Hepatocyte (in vitro differentiated cells): ENCODE measurements at regions not wholly inside any gene's neighbourhood (a gene's known extent, or its start where the extent isn't known, plus 50 kb on each side); places are given as distances from the start of the nearest gene placed in this dataset.

Experiments used
- DNase-seq: peaks from one replicate; pipeline ENCODE4 v3.0.0-alpha.2; 2016; ENCODE audit warnings: low spot score
- H2AFZ ChIP-seq: fragments of 200-600 bp; sonication (generic); 2 replicates; pipeline ENCODE4 v1.6.0; 2016; ENCODE audit warnings: antibody characterized with exemption, mild to moderate bottlenecking
- H3K27ac ChIP-seq: fragments of 200-600 bp; sonication (generic); 2 replicates; pipeline ENCODE4 v1.5.1; 2016; ENCODE audit warnings: mild to moderate bottlenecking
- H3K27me3 ChIP-seq: fragments of 200-600 bp; sonication (generic); 2 replicates; pipeline ENCODE4 v1.6.1; 2016
- H3K36me3 ChIP-seq: fragments of 200-600 bp; sonication (generic); replicated peaks from 2 replicates; pipeline ENCODE4 v1.5.1; 2016; ENCODE audit warnings: low read depth; ENCODE audit not compliant: insufficient read depth
- H3K4me1 ChIP-seq: fragments of 200-600 bp; sonication (generic); 2 replicates; pipeline ENCODE4 v1.5.1; 2016; ENCODE audit warnings: mild to moderate bottlenecking, moderate library complexity; ENCODE audit not compliant: insufficient read depth
- H3K4me2 ChIP-seq: fragments of 200-600 bp; sonication (generic); 2 replicates; pipeline ENCODE4 v1.6.0; 2016
- H3K4me3 ChIP-seq: fragments of 200-600 bp; sonication (generic); 2 replicates; pipeline ENCODE4 v1.5.1; 2016; ENCODE audit warnings: mild to moderate bottlenecking
- H3K79me2 ChIP-seq: fragments of 200-600 bp; sonication (generic); 2 replicates; pipeline ENCODE4 v1.6.0; 2017; ENCODE audit warnings: mild to moderate bottlenecking
- H3K9me2 ChIP-seq: fragments of 200-600 bp; sonication (generic); replicated peaks from 2 replicates; pipeline ENCODE4 v1.6.0; 2017; ENCODE audit warnings: mild to moderate bottlenecking; ENCODE audit not compliant: insufficient read depth
- H3K9me3 ChIP-seq: fragments of 200-600 bp; sonication (generic); 2 replicates; pipeline ENCODE4 v1.5.1; 2016; ENCODE audit warnings: low read depth, mild to moderate bottlenecking
- H4K20me1 ChIP-seq: fragments of 200-600 bp; sonication (generic); 2 replicates; pipeline ENCODE4 v1.6.0; 2016; ENCODE audit warnings: mild to moderate bottlenecking; ENCODE audit not compliant: insufficient read depth, poor library complexity, severe bottlenecking
- CTCF ChIP-seq: fragments of 200-600 bp; sonication (generic); IDR thresholded peaks from 2 replicates; pipeline ENCODE4 v1.5.1; 2016; ENCODE audit warnings: antibody characterized with exemption, mild to moderate bottlenecking; ENCODE audit not compliant: poor library complexity
- EZH2 ChIP-seq: fragments of 200-600 bp; sonication (generic); IDR thresholded peaks from 2 replicates; pipeline ENCODE4 v1.6.1; 2016; ENCODE audit warnings: antibody characterized with exemption, mild to moderate bottlenecking, borderline replicate concordance
- EZH2phosphoT487 ChIP-seq: fragments of 200-600 bp; sonication (generic); IDR thresholded peaks from one replicate; pipeline ENCODE4 v1.6.1; 2018; ENCODE audit warnings: antibody characterized with exemption, mild to moderate bottlenecking, low read depth, moderate library complexity; ENCODE audit not compliant: unreplicated experiment, severe bottlenecking
- WGBS: methylation state at CpG from one replicate; pipeline ENCODE4 v1.1.6; 2016; ENCODE audit warnings: low lambda C conversion rate; ENCODE audit errors: missing lambda C conversion rate; 5-methylcytosine and 5-hydroxymethylcytosine counted together

- no peak overlapping the region for H3K4me3 ChIP-seq
- 90% methylated on average over 12 of the region's 12 CpGs for WGBS
- no peaks in the 10 kb centered on the region for H3K79me2 ChIP-seq
- H3K27ac ChIP-seq: no peak overlapping the region
- TF ChIP-seq EZH2phosphoT487 (no peak), EZH2 (no peak), CTCF (no peak)
- no peaks in the 10 kb centered on the region for H3K27me3 ChIP-seq
- no peak overlapping the region for H3K4me2 ChIP-seq
- no peaks in the 10 kb centered on the region for H4K20me1 ChIP-seq
- no peak overlapping the region for H2AFZ ChIP-seq
- no peak for DNase-seq
- peaks cover 12% of the 10 kb centered on the region for H3K4me1 ChIP-seq
- no peaks in the 10 kb centered on the region for H3K36me3 ChIP-seq
- H3K9me2 ChIP-seq: no peaks in the 10 kb centered on the region
- H3K9me3 ChIP-seq: no peaks in the 10 kb centered on the region
Observed at GRCh38 chr14:101470266-101470665, 91.0 kb upstream of the DIO3 start.

- DNase-seq: peak; percentile 16
- peak overlapping the region; percentile 26 for H3K27ac ChIP-seq
- TF ChIP-seq EZH2phosphoT487 (no peak), CTCF (no peak), EZH2 (no peak)
- no peaks in the 10 kb centered on the region for H3K9me3 ChIP-seq
- no peaks in the 10 kb centered on the region for H3K36me3 ChIP-seq
- H3K4me1 ChIP-seq: peaks cover 25% of the 10 kb centered on the region
- H3K27me3 ChIP-seq: no peaks in the 10 kb centered on the region
- H3K4me2 ChIP-seq: no peak overlapping the region
- H3K79me2 ChIP-seq: no peaks in the 10 kb centered on the region
- H2AFZ ChIP-seq: no peak overlapping the region
- no peaks in the 10 kb centered on the region for H3K9me2 ChIP-seq
- no peak overlapping the region for H3K4me3 ChIP-seq
- 82% methylated on average over 16 of the region's 16 CpGs for WGBS
- no peaks in the 10 kb centered on the region for H4K20me1 ChIP-seq
Observed at GRCh38 chr14:101471723-101472517, 89.4 kb upstream of the DIO3 start.

- H3K4me3 ChIP-seq: no peak overlapping the region
- H3K27me3 ChIP-seq: no peaks in the 10 kb centered on the region
- TF ChIP-seq EZH2phosphoT487: no peak
- no peak for TF ChIP-seq CTCF
- no peak for TF ChIP-seq EZH2
- H2AFZ ChIP-seq: no peak overlapping the region
- H3K4me1 ChIP-seq: peaks cover 30% of the 10 kb centered on the region
- peak overlapping the region; percentile 26 for H3K27ac ChIP-seq
- H4K20me1 ChIP-seq: no peaks in the 10 kb centered on the region
- H3K79me2 ChIP-seq: no peaks in the 10 kb centered on the region
- H3K9me2 ChIP-seq: no peaks in the 10 kb centered on the region
- H3K36me3 ChIP-seq: no peaks in the 10 kb centered on the region
- no peaks in the 10 kb centered on the region for H3K9me3 ChIP-seq
- no peak for DNase-seq
- 84% methylated on average over 6 of the region's 6 CpGs for WGBS
- no peak overlapping the region for H3K4me2 ChIP-seq
Observed at GRCh38 chr14:101472518-101472849, 88.8 kb upstream of the DIO3 start.
